ENCODE measurements at regions not wholly inside any gene's neighbourhood (a gene's known extent, or its start where the extent isn't known, plus 50 kb on each side); places are given as distances from the start of the nearest gene placed in this dataset.

DNA sequence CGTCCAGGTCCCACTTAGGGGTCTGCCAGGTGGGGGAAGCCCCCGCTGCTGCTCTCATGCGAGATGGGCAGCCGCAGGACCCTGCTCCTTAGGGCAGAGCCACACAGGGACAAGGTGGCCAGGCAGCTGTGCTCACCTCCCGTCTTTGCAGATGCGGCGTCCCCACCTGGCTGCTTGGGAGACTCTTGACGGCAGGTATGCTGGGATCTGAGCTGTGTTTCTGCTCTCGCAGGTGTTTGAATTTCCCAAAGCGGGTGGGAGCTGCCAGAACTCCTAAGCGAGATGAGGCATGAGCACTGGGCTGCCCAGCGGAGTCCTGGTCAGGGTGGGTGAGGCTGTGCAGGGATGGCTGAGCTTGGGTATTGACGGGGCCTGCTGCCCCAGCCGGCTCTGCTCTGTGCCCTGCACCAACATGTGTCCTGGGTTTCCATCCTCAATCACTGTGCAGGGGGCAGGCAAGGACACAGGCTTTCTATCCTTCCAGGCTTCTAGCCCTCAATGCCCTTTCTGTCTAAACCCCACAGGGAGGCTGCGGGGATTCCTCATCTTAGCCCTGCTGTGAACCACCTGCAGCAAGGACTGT is 151.4 kb downstream of the ICE1 start:
- H4K20me1 ChIP-seq (ENCODE audit: insufficient read depth, low read length), result no peaks in the 10 kb centered on the region
- H3K4me2 ChIP-seq (ENCODE audit: insufficient read depth, low read length), result no peak overlapping the region
- H3K27ac ChIP-seq (ENCODE audit: low read depth, low read length), result no peak overlapping the region
- no peaks in the 10 kb centered on the region for H3K4me1 ChIP-seq (ENCODE audit: insufficient read depth, low read length)
- no peak for TF ChIP-seq CTCF (IDR thresholded peaks at IDR 0.05; ENCODE audit: extremely low read depth, low read depth, low read length)
- no peaks in the 10 kb centered on the region for H3K9me3 ChIP-seq (ENCODE audit: low read depth, low read length)
- H3K79me2 ChIP-seq (ENCODE audit: insufficient read depth, low read length), result no peaks in the 10 kb centered on the region
- no peak overlapping the region for H2AFZ ChIP-seq (ENCODE audit: low read length)
- DNase-seq (ENCODE audit: insufficient read length, low spot score, missing footprints), result no peak
- H3K27me3 ChIP-seq (ENCODE audit: insufficient read depth, low read length), result no peaks in the 10 kb centered on the region
- no peak overlapping the region for H3K4me3 ChIP-seq (ENCODE audit: insufficient read depth, low read length)
- no peaks in the 10 kb centered on the region for H3K36me3 ChIP-seq (ENCODE audit: insufficient read depth, low read length)

GRCh38 chr5:5572976-5573797 is 150.7 kb downstream of the ICE1 start:
- TF ChIP-seq CTCF (IDR thresholded peaks at IDR 0.05; ENCODE audit: extremely low read depth, low read depth, low read length), result no peak
- no peaks in the 10 kb centered on the region for H3K9me3 ChIP-seq (ENCODE audit: low read depth, low read length)

DNA sequence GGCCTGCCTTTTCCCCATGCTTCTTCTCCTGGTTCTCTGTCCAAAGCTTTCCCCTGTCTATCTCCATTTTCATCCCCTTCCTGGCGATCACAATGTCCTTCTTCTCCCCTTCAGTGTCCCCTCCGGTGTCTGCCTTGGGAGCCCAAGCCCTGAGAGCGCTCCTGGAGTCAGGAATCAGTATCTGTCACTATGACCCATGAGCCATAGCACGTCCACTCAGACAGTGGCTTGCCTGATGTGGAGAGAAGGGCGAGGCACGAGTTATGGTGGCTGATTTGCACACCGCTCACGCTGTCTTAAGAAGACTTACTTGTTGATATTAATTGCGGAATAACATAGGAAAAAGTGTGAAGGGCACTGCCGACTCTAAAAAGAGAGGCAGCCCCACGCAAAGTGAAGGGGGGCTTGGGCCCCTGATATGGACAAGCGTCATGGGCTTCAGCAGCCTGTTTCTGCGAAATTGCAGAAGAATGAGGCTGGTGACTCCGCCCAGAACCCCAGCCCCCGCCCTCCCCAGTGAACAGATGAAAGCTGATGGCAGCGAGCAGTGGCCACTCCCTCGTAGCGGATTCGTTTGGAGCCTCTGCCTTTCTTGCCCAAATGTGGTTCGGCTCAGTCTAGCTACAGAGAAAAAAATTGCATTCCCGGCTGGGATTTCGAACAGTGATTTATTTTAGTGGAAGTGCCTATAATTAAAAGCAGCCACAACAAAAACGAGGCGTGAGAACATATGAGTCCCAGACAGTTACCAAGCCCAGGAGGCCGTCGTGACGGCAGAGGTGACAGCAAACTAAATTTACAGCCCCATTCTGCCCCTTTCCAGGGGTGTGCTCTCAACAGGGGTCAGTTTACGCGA is 149.8 kb downstream of the ICE1 start:
- no peaks in the 10 kb centered on the region for H3K9me3 ChIP-seq (ENCODE audit: low read depth, low read length)
- no peak for DNase-seq (ENCODE audit: insufficient read length, low spot score, missing footprints)

More at GRCh38 chr5:5572976-5573797, 150.7 kb downstream of the ICE1 start:
- H3K79me2 ChIP-seq (ENCODE audit: insufficient read depth, low read length), result no peaks in the 10 kb centered on the region
- H3K36me3 ChIP-seq (ENCODE audit: insufficient read depth, low read length), result no peaks in the 10 kb centered on the region
- no peaks in the 10 kb centered on the region for H4K20me1 ChIP-seq (ENCODE audit: insufficient read depth, low read length)
- no peaks in the 10 kb centered on the region for H3K27me3 ChIP-seq (ENCODE audit: insufficient read depth, low read length)
- H2AFZ ChIP-seq (ENCODE audit: low read length), result no peak overlapping the region
- no peaks in the 10 kb centered on the region for H3K4me1 ChIP-seq (ENCODE audit: insufficient read depth, low read length)
- no peak overlapping the region for H3K4me3 ChIP-seq (ENCODE audit: insufficient read depth, low read length)
- H3K27ac ChIP-seq (ENCODE audit: low read depth, low read length), result no peak overlapping the region
- no peak for DNase-seq (ENCODE audit: insufficient read length, low spot score, missing footprints)
- no peak overlapping the region for H3K4me2 ChIP-seq (ENCODE audit: insufficient read depth, low read length)

More for the DNA sequence above, 149.8 kb downstream of the ICE1 start:
- no peaks in the 10 kb centered on the region for H3K36me3 ChIP-seq (ENCODE audit: insufficient read depth, low read length)
- no peak for TF ChIP-seq CTCF (IDR thresholded peaks at IDR 0.05; ENCODE audit: extremely low read depth, low read depth, low read length)
- no peaks in the 10 kb centered on the region for H4K20me1 ChIP-seq (ENCODE audit: insufficient read depth, low read length)
- H3K27me3 ChIP-seq (ENCODE audit: insufficient read depth, low read length), result no peaks in the 10 kb centered on the region
- no peak overlapping the region for H3K27ac ChIP-seq (ENCODE audit: low read depth, low read length)
- H3K4me2 ChIP-seq (ENCODE audit: insufficient read depth, low read length), result no peak overlapping the region
- H3K79me2 ChIP-seq (ENCODE audit: insufficient read depth, low read length), result no peaks in the 10 kb centered on the region
- H3K4me1 ChIP-seq (ENCODE audit: insufficient read depth, low read length), result no peaks in the 10 kb centered on the region
- no peak overlapping the region for H2AFZ ChIP-seq (ENCODE audit: low read length)
- no peak overlapping the region for H3K4me3 ChIP-seq (ENCODE audit: insufficient read depth, low read length)
